ENCODE measurements at regions not wholly inside any gene's neighbourhood (a gene's known extent, or its start where the extent isn't known, plus 50 kb on each side); places are given as distances from the start of the nearest gene placed in this dataset.

DNA sequence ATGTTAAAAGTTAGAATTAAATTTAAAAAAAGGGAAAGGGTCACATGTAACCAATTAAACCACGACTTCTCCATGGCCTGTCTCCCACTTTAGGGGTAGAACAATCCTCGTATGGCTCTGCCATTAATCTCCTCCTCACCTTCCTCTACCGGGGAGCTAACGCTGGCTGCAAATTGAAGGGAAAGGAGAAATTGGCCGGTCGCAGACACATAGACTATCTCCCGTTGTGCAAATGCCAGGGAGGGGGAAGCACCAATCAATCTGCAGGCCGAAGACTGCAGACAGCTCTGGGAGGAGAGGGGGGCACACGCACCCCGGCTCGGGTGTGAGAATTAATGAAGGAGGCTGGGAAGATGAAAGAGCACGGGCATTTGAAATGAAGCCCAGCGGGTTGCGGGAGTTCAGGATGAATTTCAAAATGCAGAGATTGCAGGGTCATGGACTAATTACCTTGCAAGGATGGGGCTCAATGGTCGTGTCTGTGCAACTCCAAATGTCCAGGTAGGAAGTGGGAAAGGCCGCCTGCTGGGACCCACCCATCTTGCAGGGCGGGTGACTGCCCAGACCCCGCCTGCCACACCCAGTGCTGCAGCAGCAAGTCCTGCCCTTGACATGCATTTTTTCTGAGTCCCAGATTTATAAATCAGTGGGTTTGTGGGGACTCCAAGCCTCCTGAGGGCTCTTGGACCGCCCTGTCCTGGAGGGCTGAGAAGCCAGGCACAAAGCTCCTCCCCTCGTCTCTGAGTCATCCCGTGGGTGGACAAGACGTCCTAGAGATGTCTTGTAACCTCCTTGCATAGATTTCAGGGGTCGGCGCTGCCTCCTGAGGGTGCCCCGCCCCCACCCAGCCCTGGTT, 534.2 kb downstream of the TBC1D22A start:
- TF ChIP-seq SPEN (CRISPR knock-in tag; IDR thresholded peaks at IDR 0.05; ENCODE audit: low read depth) (no peak), SOX6 (IDR thresholded peaks at IDR 0.05) (no peak), SOX6 (CRISPR knock-in tag; IDR thresholded peaks at IDR 0.05) (no peak), CREM (IDR thresholded peaks at IDR 0.05) (no peak), CREM (CRISPR knock-in tag; IDR thresholded peaks at IDR 0.05) (no peak), HNRNPL (IDR thresholded peaks at IDR 0.05; ENCODE audit: low read depth, low read length) (no peak), DPF2 (CRISPR knock-in tag; IDR thresholded peaks at IDR 0.05; ENCODE audit: borderline replicate concordance, low read depth) (no peak), SNRNP70 (IDR thresholded peaks at IDR 0.05; ENCODE audit: low read depth, low read length) (no peak), ZNF782 (CRISPR knock-in tag; IDR thresholded peaks at IDR 0.05; ENCODE audit: borderline replicate concordance) (no peak), CEBPB (IDR thresholded peaks at IDR 0.05; ENCODE audit: borderline replicate concordance, low read depth, low read length) (no peak), MAFF (IDR thresholded peaks at IDR 0.05; ENCODE audit: low read depth, low read length) (no peak)
- TF ChIP-seq, protein P1, sequence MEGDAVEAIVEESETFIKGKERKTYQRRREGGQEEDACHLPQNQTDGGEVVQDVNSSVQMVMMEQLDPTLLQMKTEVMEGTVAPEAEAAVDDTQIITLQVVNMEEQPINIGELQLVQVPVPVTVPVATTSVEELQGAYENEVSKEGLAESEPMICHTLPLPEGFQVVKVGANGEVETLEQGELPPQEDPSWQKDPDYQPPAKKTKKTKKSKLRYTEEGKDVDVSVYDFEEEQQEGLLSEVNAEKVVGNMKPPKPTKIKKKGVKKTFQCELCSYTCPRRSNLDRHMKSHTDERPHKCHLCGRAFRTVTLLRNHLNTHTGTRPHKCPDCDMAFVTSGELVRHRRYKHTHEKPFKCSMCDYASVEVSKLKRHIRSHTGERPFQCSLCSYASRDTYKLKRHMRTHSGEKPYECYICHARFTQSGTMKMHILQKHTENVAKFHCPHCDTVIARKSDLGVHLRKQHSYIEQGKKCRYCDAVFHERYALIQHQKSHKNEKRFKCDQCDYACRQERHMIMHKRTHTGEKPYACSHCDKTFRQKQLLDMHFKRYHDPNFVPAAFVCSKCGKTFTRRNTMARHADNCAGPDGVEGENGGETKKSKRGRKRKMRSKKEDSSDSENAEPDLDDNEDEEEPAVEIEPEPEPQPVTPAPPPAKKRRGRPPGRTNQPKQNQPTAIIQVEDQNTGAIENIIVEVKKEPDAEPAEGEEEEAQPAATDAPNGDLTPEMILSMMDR (CRISPR knock-in tag; IDR thresholded peaks at IDR 0.05): no peak
- TF ChIP-seq, protein P2, sequence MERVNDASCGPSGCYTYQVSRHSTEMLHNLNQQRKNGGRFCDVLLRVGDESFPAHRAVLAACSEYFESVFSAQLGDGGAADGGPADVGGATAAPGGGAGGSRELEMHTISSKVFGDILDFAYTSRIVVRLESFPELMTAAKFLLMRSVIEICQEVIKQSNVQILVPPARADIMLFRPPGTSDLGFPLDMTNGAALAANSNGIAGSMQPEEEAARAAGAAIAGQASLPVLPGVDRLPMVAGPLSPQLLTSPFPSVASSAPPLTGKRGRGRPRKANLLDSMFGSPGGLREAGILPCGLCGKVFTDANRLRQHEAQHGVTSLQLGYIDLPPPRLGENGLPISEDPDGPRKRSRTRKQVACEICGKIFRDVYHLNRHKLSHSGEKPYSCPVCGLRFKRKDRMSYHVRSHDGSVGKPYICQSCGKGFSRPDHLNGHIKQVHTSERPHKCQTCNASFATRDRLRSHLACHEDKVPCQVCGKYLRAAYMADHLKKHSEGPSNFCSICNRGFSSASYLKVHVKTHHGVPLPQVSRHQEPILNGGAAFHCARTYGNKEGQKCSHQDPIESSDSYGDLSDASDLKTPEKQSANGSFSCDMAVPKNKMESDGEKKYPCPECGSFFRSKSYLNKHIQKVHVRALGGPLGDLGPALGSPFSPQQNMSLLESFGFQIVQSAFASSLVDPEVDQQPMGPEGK (CRISPR knock-in tag; IDR thresholded peaks at IDR 0.05): no peak

All from HepG2 (cell line).